ENCODE measurements at regions not wholly inside any gene's neighbourhood (a gene's known extent, or its start where the extent isn't known, plus 50 kb on each side); places are given as distances from the start of the nearest gene placed in this dataset.

GRCh38 chr12:33795536-33795935 is 226.8 kb upstream of the ALG10 start:
- TF ChIP-seq CTCF (IDR thresholded peaks at IDR 0.05) (no peak), EP300 (IDR thresholded peaks at IDR 0.05) (no peak), POLR2AphosphoS5 (IDR thresholded peaks at IDR 0.05) (no peak), POLR2A (IDR thresholded peaks at IDR 0.05; ENCODE audit: low read depth) (no peak)

All from esophagus muscularis mucosa (tissue), 4 donors.